Neural cell (in vitro differentiated cells): ENCODE measurements at regions not wholly inside any gene's neighbourhood (a gene's known extent, or its start where the extent isn't known, plus 50 kb on each side); places are given as distances from the start of the nearest gene placed in this dataset.

Experiments
- H2AFZ ChIP-seq: fragments of 200-600, 300-800 bp; sonication (generic), shearing (Covaris generic); 2 replicates; pipeline ENCODE4 v1.6.0; 2014; ENCODE audit warnings: low read depth, mild to moderate bottlenecking, antibody characterized with exemption, low read length, moderate library complexity
- H3F3A ChIP-seq: fragments of 200-600 bp; shearing (Covaris generic); 2 replicates; pipeline ENCODE4 v1.6.1; 2016; ENCODE audit warnings: mild to moderate bottlenecking, moderate library complexity, mixed read lengths, antibody characterized with exemption, low read length; ENCODE audit not compliant: insufficient read depth, poor library complexity, severe bottlenecking
- H3K27ac ChIP-seq: fragments of 200-600, 300-800 bp; sonication (generic), shearing (Covaris generic); 2 replicates; pipeline ENCODE4 v1.5.1; 2014; ENCODE audit warnings: mild to moderate bottlenecking, low read length, moderate library complexity
- H3K27me3 ChIP-seq: fragments of 300-800, 200-600 bp; sonication (generic), shearing (Covaris generic); 2 replicates; pipeline ENCODE4 v1.6.0; 2014; ENCODE audit warnings: mild to moderate bottlenecking, low read depth, low read length, moderate library complexity; ENCODE audit not compliant: insufficient read depth
- H3K36me3 ChIP-seq: fragments of 300-800, 200-600 bp; sonication (generic), shearing (Covaris generic); 2 replicates; pipeline ENCODE4 v1.5.1; 2014; ENCODE audit warnings: mild to moderate bottlenecking, antibody characterized with exemption, low read length, moderate library complexity; ENCODE audit not compliant: insufficient read depth
- H3K4me2 ChIP-seq: fragments of 300-800, 200-600 bp; sonication (generic), shearing (Covaris generic); 2 replicates; pipeline ENCODE4 v1.6.0; 2014; ENCODE audit warnings: mild to moderate bottlenecking, low read length
- H3K4me3 ChIP-seq: fragments of 300-800, 200-600 bp; sonication (generic), shearing (Covaris generic); 2 replicates; pipeline ENCODE4 v1.5.1; 2014; ENCODE audit warnings: mild to moderate bottlenecking, low read length, moderate library complexity
- H3K79me2 ChIP-seq: fragments of 200-600 bp; shearing (Covaris generic); replicated peaks from 2 replicates; pipeline ENCODE4 v1.6.0; 2014; ENCODE audit warnings: mild to moderate bottlenecking, low read length, moderate library complexity; ENCODE audit not compliant: insufficient read depth
- H3K9ac ChIP-seq: fragments of 300-800, 200-600 bp; sonication (generic), shearing (Covaris generic); 2 replicates; pipeline ENCODE4 v1.6.1; 2016; ENCODE audit warnings: mild to moderate bottlenecking, low read length, mixed read lengths
- H3K9me2 ChIP-seq: fragments of 200-600 bp; shearing (Covaris generic); 2 replicates; pipeline ENCODE4 v1.6.1; 2016; ENCODE audit warnings: mild to moderate bottlenecking, low read length, mixed read lengths; ENCODE audit not compliant: insufficient read depth
- H3K9me3 ChIP-seq: fragments of 200-600, 300-800 bp; sonication (generic), shearing (Covaris generic); 2 replicates; pipeline ENCODE4 v1.6.1; 2016; ENCODE audit warnings: mild to moderate bottlenecking, mixed run types, low read length, moderate library complexity, mixed read lengths
- H4K20me1 ChIP-seq: fragments of 200-600 bp; shearing (Covaris generic); 2 replicates; pipeline ENCODE4 v1.6.1; 2016; ENCODE audit warnings: mild to moderate bottlenecking, mixed run types; ENCODE audit not compliant: insufficient read depth
- EP300 ChIP-seq: fragments of 450-650 bp; conservative IDR thresholded peaks from 2 replicates; pipeline ENCODE4 v1.6.1; 2014; ENCODE audit warnings: antibody characterized with exemption, mild to moderate bottlenecking, moderate library complexity; ENCODE audit not compliant: poor library complexity, severe bottlenecking
- EZH2 ChIP-seq: fragments of 200-600, 300-800 bp; shearing (Covaris generic), sonication (generic); IDR thresholded peaks from 2 replicates; pipeline ENCODE4 v1.6.1; 2014; ENCODE audit warnings: antibody characterized with exemption, low read length, borderline replicate concordance, mild to moderate bottlenecking; ENCODE audit not compliant: insufficient read depth, poor library complexity, severe bottlenecking
- MXI1 ChIP-seq: fragments of 450-650 bp; conservative IDR thresholded peaks from 2 replicates; pipeline ENCODE4 v1.6.1; 2014; ENCODE audit warnings: antibody characterized with exemption, mild to moderate bottlenecking; ENCODE audit not compliant: poor library complexity, severe bottlenecking
- POLR2AphosphoS5 ChIP-seq: IDR thresholded peaks from 2 replicates; pipeline ENCODE4 v1.6.1; 2012
- RAD21 ChIP-seq: fragments of 450-650 bp; conservative IDR thresholded peaks from 2 replicates; pipeline ENCODE4 v1.6.1; 2014; ENCODE audit warnings: antibody characterized with exemption, mild to moderate bottlenecking, moderate library complexity
- SMC3 ChIP-seq: fragments of 450-650 bp; conservative IDR thresholded peaks from 2 replicates; pipeline ENCODE4 v1.6.1; 2014; ENCODE audit warnings: antibody characterized with exemption, mild to moderate bottlenecking, moderate library complexity; ENCODE audit not compliant: poor library complexity
- TAF1 ChIP-seq: IDR thresholded peaks from 2 replicates; pipeline ENCODE4 v1.6.1; 2012; ENCODE audit warnings: low read depth
- TF ChIP-seq, protein P1 (sequence below): IDR thresholded peaks from 2 replicates; pipeline ENCODE4 v1.6.1; 2012; ENCODE audit warnings: borderline replicate concordance
- TF ChIP-seq, protein P2 (sequence below): fragments of 450-650 bp; IDR thresholded peaks from 2 replicates; pipeline ENCODE4 v1.5.1; 2014; ENCODE audit warnings: antibody characterized with exemption, mild to moderate bottlenecking, moderate library complexity; ENCODE audit not compliant: poor library complexity, severe bottlenecking

DNA sequence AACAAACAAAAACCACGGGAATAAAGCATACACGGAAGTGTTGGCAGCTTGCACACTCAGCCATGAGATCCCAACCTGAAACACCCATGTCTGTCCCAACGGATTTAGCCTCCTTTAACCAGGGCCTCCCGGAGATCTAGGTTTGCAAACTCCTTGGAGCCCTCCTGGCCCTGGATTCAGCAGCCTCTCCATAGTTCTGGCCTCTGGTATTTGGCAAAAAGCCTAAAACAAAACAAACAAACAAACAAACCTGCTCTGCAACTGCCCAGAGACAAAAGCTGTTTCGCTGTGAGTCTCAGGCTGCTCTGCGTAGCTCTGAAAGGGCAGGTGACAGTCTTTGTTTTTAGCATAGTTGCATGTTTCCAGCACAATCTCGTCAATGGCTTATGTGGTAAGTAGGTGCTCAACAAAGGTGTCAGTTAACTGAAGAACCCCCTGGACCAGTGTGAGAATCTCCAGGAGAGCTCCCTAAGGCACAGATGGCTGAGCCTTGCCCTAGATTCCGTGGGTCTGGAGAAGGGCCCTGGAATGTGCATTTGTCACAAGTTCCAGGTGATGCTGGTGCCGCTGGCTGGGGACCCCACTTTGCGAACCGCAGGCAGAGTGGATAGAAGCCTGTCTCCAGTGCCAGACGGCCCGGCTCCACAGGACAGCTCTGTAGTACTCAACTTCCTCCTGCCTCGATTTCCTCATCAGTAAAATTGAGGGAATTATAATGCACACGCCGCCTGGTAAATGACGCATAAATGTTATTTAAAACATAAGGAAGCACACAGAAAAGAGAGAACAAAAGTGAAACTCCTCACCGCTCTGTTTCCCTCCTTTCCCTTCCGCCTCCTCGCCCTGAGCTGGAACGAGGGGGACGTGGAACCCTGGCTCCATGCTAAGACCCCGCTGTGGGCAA lies 86.2 kb downstream of the RIPK4 start:
- Histone ChIP-seq H3K79me2 (no peaks in the 10 kb centered on the region), H3F3A (no peaks in the 10 kb centered on the region), H3K4me2 (no peak overlapping the region), H3K4me3 (no peak overlapping the region), H3K27me3 (no peaks in the 10 kb centered on the region), H4K20me1 (no peaks in the 10 kb centered on the region), H3K9me2 (no peaks in the 10 kb centered on the region), H3K27ac (no peak overlapping the region), H3K36me3 (no peaks in the 10 kb centered on the region), H3K9me3 (peaks cover 4% of the 10 kb centered on the region), H3K9ac (no peak overlapping the region), H2AFZ (no peak overlapping the region)
- TF ChIP-seq TAF1 (no peak), POLR2AphosphoS5 (no peak)

DNA sequence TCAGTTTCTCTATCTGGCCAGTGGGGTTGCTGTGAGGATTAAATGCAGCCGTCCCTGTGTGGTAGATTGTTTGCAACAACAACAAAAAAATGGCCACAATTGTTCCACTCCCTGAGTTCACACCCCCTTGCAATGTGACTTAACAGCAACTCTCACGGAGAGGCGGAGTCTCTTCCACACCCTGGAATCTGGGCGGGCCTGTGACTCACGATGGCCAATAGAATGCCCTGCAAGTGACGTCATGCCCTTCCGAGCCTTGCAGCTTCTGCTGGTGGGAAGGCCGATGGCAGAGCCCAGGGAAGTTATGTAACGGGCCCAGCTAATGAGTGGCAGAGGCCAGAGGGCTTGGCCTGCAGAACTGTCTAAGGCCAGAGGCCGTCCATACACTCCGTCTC lies 87.9 kb downstream of the RIPK4 start:
- no peaks in the 10 kb centered on the region for H3K79me2 ChIP-seq
- H3K27me3 ChIP-seq: no peaks in the 10 kb centered on the region
- H4K20me1 ChIP-seq: no peaks in the 10 kb centered on the region
- H3F3A ChIP-seq: no peaks in the 10 kb centered on the region
- no peak overlapping the region for H2AFZ ChIP-seq
- TF ChIP-seq SMC3 (no peak), POLR2AphosphoS5 (no peak), EZH2 (no peak), TAF1 (no peak), RAD21 (no peak), MXI1 (no peak), EP300 (no peak)
- TF ChIP-seq, protein P1, sequence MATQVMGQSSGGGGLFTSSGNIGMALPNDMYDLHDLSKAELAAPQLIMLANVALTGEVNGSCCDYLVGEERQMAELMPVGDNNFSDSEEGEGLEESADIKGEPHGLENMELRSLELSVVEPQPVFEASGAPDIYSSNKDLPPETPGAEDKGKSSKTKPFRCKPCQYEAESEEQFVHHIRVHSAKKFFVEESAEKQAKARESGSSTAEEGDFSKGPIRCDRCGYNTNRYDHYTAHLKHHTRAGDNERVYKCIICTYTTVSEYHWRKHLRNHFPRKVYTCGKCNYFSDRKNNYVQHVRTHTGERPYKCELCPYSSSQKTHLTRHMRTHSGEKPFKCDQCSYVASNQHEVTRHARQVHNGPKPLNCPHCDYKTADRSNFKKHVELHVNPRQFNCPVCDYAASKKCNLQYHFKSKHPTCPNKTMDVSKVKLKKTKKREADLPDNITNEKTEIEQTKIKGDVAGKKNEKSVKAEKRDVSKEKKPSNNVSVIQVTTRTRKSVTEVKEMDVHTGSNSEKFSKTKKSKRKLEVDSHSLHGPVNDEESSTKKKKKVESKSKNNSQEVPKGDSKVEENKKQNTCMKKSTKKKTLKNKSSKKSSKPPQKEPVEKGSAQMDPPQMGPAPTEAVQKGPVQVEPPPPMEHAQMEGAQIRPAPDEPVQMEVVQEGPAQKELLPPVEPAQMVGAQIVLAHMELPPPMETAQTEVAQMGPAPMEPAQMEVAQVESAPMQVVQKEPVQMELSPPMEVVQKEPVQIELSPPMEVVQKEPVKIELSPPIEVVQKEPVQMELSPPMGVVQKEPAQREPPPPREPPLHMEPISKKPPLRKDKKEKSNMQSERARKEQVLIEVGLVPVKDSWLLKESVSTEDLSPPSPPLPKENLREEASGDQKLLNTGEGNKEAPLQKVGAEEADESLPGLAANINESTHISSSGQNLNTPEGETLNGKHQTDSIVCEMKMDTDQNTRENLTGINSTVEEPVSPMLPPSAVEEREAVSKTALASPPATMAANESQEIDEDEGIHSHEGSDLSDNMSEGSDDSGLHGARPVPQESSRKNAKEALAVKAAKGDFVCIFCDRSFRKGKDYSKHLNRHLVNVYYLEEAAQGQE: no peak
- TF ChIP-seq, protein P2, sequence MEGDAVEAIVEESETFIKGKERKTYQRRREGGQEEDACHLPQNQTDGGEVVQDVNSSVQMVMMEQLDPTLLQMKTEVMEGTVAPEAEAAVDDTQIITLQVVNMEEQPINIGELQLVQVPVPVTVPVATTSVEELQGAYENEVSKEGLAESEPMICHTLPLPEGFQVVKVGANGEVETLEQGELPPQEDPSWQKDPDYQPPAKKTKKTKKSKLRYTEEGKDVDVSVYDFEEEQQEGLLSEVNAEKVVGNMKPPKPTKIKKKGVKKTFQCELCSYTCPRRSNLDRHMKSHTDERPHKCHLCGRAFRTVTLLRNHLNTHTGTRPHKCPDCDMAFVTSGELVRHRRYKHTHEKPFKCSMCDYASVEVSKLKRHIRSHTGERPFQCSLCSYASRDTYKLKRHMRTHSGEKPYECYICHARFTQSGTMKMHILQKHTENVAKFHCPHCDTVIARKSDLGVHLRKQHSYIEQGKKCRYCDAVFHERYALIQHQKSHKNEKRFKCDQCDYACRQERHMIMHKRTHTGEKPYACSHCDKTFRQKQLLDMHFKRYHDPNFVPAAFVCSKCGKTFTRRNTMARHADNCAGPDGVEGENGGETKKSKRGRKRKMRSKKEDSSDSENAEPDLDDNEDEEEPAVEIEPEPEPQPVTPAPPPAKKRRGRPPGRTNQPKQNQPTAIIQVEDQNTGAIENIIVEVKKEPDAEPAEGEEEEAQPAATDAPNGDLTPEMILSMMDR: no peak
- H3K9ac ChIP-seq: no peak overlapping the region
- H3K27ac ChIP-seq: no peak overlapping the region
- H3K4me2 ChIP-seq: no peak overlapping the region
- H3K36me3 ChIP-seq: no peaks in the 10 kb centered on the region
- H3K9me3 ChIP-seq: peaks cover 4% of the 10 kb centered on the region
- no peaks in the 10 kb centered on the region for H3K9me2 ChIP-seq
- H3K4me3 ChIP-seq: no peak overlapping the region
